Trophoblast cell (in vitro differentiated cells and primary cell): ENCODE measurements at regions not wholly inside any gene's neighbourhood (a gene's known extent, or its start where the extent isn't known, plus 50 kb on each side); places are given as distances from the start of the nearest gene placed in this dataset.
A peak's percentile ranks its signal among the peaks of the same experiment; 100 is the strongest.

Experiments used
- DNase-seq, 2 donors: peaks; one replicate each; pipeline ENCODE4 v3.0.0-alpha.2; 2016
- H2AFZ ChIP-seq: 2 replicates; pipeline ENCODE4 v1.6.1; 2013; ENCODE audit warnings: low read length, moderate library complexity, mild to moderate bottlenecking; ENCODE audit not compliant: insufficient read depth, poor library complexity
- H2AK5ac ChIP-seq: 2 replicates; pipeline ENCODE4 v1.6.1; 2013; ENCODE audit warnings: mild to moderate bottlenecking, low read length
- H2BK120ac ChIP-seq: 2 replicates; pipeline ENCODE4 v1.6.1; 2013; ENCODE audit warnings: low read length, mild to moderate bottlenecking, moderate library complexity; ENCODE audit not compliant: insufficient read depth, poor library complexity
- H2BK12ac ChIP-seq: 2 replicates; pipeline ENCODE4 v1.6.1; 2013; ENCODE audit warnings: mild to moderate bottlenecking, low read length, moderate library complexity
- H2BK5ac ChIP-seq: 2 replicates; pipeline ENCODE4 v1.6.1; 2013; ENCODE audit warnings: low read length, low read depth, moderate library complexity, mild to moderate bottlenecking; ENCODE audit not compliant: poor library complexity
- H3K14ac ChIP-seq: 2 replicates; pipeline ENCODE4 v1.6.1; 2013; ENCODE audit warnings: mild to moderate bottlenecking, low read length
- H3K18ac ChIP-seq: 2 replicates; pipeline ENCODE4 v1.6.1; 2013; ENCODE audit warnings: mild to moderate bottlenecking, low read length
- H3K23ac ChIP-seq: 2 replicates; pipeline ENCODE4 v1.6.1; 2013; ENCODE audit warnings: low read length
- H3K27ac ChIP-seq: 2 replicates; pipeline ENCODE4 v1.5.1; 2013; ENCODE audit warnings: low read depth, mild to moderate bottlenecking, inconsistent platforms, low read length, moderate library complexity
- H3K27me3 ChIP-seq: 2 replicates; pipeline ENCODE4 v1.6.1; 2013; ENCODE audit warnings: inconsistent platforms, mild to moderate bottlenecking, low read length, moderate library complexity; ENCODE audit not compliant: insufficient read depth
- H3K36me3 ChIP-seq, 2 experiments: 1 replicate in 1 of 2; 2 replicates in 1 of 2; pipeline ENCODE4 v1.6.1; 2013; ENCODE audit warnings: low read length in 2 of 2, mild to moderate bottlenecking in 2 of 2, moderate library complexity in 1 of 2; ENCODE audit not compliant: insufficient read depth in 2 of 2, control insufficient read depth in 1 of 2
- H3K4ac ChIP-seq: 2 replicates; pipeline ENCODE4 v1.6.1; 2013; ENCODE audit warnings: low read depth, mild to moderate bottlenecking, low read length, moderate library complexity
- H3K4me1 ChIP-seq, 2 experiments: 1 replicate in 1 of 2; 2 replicates in 1 of 2; pipeline ENCODE4 v1.6.1; 2013; ENCODE audit warnings: low read length in 2 of 2, mild to moderate bottlenecking in 2 of 2, moderate library complexity in 1 of 2; ENCODE audit not compliant: insufficient read depth in 2 of 2, control insufficient read depth in 1 of 2
- H3K4me2 ChIP-seq: 2 replicates; pipeline ENCODE4 v1.6.1; 2013; ENCODE audit warnings: inconsistent platforms, mild to moderate bottlenecking, low read length, moderate library complexity
- H3K4me3 ChIP-seq: 2 replicates; pipeline ENCODE4 v1.5.1; 2013; ENCODE audit warnings: mild to moderate bottlenecking, low read depth, low read length, inconsistent platforms
- H3K79me1 ChIP-seq: one replicate; pipeline ENCODE4 v1.6.1; 2013; ENCODE audit warnings: low read length
- H3K79me2 ChIP-seq: 2 replicates; pipeline ENCODE4 v1.6.1; 2013; ENCODE audit warnings: low read length, mild to moderate bottlenecking; ENCODE audit not compliant: control insufficient read depth, insufficient read depth, poor library complexity
- H3K9ac ChIP-seq: 2 replicates; pipeline ENCODE4 v1.6.1; 2013; ENCODE audit warnings: mild to moderate bottlenecking, low read length
- H3K9me3 ChIP-seq: 2 replicates; pipeline ENCODE4 v1.6.1; 2013; ENCODE audit warnings: low read depth, mild to moderate bottlenecking, control low read depth, inconsistent platforms, low read length; ENCODE audit not compliant: insufficient read depth
- H4K12ac ChIP-seq: 2 replicates; pipeline ENCODE4 v1.6.1; 2013; ENCODE audit warnings: low read depth, mild to moderate bottlenecking, low read length, moderate library complexity
- H4K8ac ChIP-seq: 2 replicates; pipeline ENCODE4 v1.6.1; 2013; ENCODE audit warnings: low read depth, mild to moderate bottlenecking, low read length, moderate library complexity
- H4K91ac ChIP-seq: one replicate; pipeline ENCODE4 v1.6.1; 2013; ENCODE audit warnings: low read depth, mild to moderate bottlenecking, low read length, moderate library complexity
- WGBS: extraction: QIAGEN DNeasy Blood & Tissue Kit; methylation state at CpG from one replicate; pipeline ENCODE4 v1.1.7; 2013; ENCODE audit warnings: missing lambda C conversion rate; ENCODE audit not compliant: insufficient read length, insufficient coverage; ENCODE audit errors: extremely low coverage; 5-methylcytosine and 5-hydroxymethylcytosine counted together

DNA sequence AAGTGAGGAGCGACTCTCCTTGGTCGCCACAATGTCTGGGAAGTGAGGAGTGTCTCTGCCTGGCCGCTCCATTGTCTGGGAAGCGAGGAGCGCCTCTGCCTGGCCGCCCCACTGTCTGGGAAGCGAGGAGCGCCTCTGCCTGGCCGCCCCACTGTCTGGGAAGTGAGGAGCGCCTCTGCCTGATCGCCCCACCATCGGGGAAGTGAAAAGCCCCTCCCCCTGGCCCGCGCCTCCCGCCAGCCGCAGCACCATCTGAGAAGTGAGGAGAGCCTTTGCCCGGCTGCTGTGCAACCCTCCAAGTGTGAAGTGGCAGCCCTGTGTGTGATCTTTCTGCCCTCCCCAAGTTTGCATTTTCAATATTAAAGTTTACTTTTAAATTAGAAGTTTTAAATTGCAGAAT lies 95.0 kb upstream of the PPP2R5A start:
- no peak overlapping the region for H3K4ac ChIP-seq
- no peak overlapping the region for H3K14ac ChIP-seq
- no peak for DNase-seq
- no peak overlapping the region for H3K23ac ChIP-seq
- H2AK5ac ChIP-seq: no peak overlapping the region
- WGBS: no CpG with 5 or more reads among the region's 17 CpGs
- no peak overlapping the region for H2BK120ac ChIP-seq
- H3K79me1 ChIP-seq: no peaks in the 10 kb centered on the region
- no peaks in the 10 kb centered on the region for H3K36me3 ChIP-seq
- H3K4me2 ChIP-seq: no peak overlapping the region
- H3K9me3 ChIP-seq: no peaks in the 10 kb centered on the region
- no peak overlapping the region for H3K27ac ChIP-seq
- no peak overlapping the region for H4K12ac ChIP-seq
- no peak overlapping the region for H2BK5ac ChIP-seq
- no peaks in the 10 kb centered on the region for H3K79me2 ChIP-seq
- no peak overlapping the region for H3K4me3 ChIP-seq
- no peaks in the 10 kb centered on the region for H3K27me3 ChIP-seq
- H3K9ac ChIP-seq: no peak overlapping the region
- no peak overlapping the region for H2AFZ ChIP-seq
- H3K18ac ChIP-seq: no peak overlapping the region
- no peak overlapping the region for H4K91ac ChIP-seq
- H3K4me1 ChIP-seq: no peaks in the 10 kb centered on the region
- H2BK12ac ChIP-seq: no peak overlapping the region
- H4K8ac ChIP-seq: no peak overlapping the region

GRCh38 chr1:212192261-212192998 lies 92.8 kb upstream of the PPP2R5A start:
- H3K4me1 ChIP-seq: no peaks in the 10 kb centered on the region
- no peaks in the 10 kb centered on the region for H3K79me1 ChIP-seq
- no peak overlapping the region for H2AK5ac ChIP-seq
- H3K4ac ChIP-seq: no peak overlapping the region
- H2AFZ ChIP-seq: no peak overlapping the region
- no peak overlapping the region for H3K9ac ChIP-seq
- no peak overlapping the region for H3K18ac ChIP-seq
- no peaks in the 10 kb centered on the region for H3K79me2 ChIP-seq
- no peak overlapping the region for H3K14ac ChIP-seq
- no peak overlapping the region for H3K4me2 ChIP-seq
- no peak overlapping the region for H2BK12ac ChIP-seq
- no peak overlapping the region for H2BK120ac ChIP-seq
- no peak overlapping the region for H4K91ac ChIP-seq
- no peak overlapping the region for H3K27ac ChIP-seq
- H3K27me3 ChIP-seq: no peaks in the 10 kb centered on the region
- H3K23ac ChIP-seq: no peak overlapping the region
- no peak overlapping the region for H3K4me3 ChIP-seq
- no peak overlapping the region for H2BK5ac ChIP-seq
- H4K12ac ChIP-seq: no peak overlapping the region
- H3K9me3 ChIP-seq: no peaks in the 10 kb centered on the region
- no peak overlapping the region for H4K8ac ChIP-seq
- no peaks in the 10 kb centered on the region for H3K36me3 ChIP-seq
- DNase-seq: no peak
- WGBS: no CpG with 5 or more reads among the region's 2 CpGs

DNA sequence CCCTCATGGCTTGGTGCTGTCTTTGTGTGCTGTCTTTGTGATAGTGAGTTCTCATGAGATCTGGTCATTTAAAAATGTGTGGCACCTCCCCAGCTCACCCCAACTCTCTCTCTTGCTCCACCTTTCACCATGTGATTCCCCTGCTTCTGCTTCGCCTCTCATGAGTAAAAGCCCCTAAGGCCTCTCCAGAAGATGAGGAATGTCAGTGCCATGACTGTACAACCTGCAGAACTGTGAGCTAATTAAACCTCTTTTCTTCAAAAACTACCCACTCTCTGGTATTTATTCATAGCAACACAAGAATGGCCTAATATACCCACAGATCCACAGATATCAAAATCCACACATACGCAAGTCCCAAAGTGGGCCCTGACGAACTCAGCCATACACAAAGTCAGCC lies 88.9 kb upstream of the PPP2R5A start:
- no peak overlapping the region for H2AK5ac ChIP-seq
- H3K36me3 ChIP-seq: no peaks in the 10 kb centered on the region
- no peak overlapping the region for H3K14ac ChIP-seq
- no peaks in the 10 kb centered on the region for H3K79me2 ChIP-seq
- H3K27ac ChIP-seq: no peak overlapping the region
- no peak overlapping the region for H4K12ac ChIP-seq
- H3K23ac ChIP-seq: no peak overlapping the region
- no peak overlapping the region for H2BK12ac ChIP-seq
- DNase-seq: peak in 1 of 2 donors; percentile 50
- no peaks in the 10 kb centered on the region for H3K4me1 ChIP-seq
- no peak overlapping the region for H4K91ac ChIP-seq
- H3K4me3 ChIP-seq: no peak overlapping the region
- no peaks in the 10 kb centered on the region for H3K79me1 ChIP-seq
- H2BK5ac ChIP-seq: no peak overlapping the region
- no peak overlapping the region for H3K18ac ChIP-seq
- no peak overlapping the region for H3K9ac ChIP-seq
- no peaks in the 10 kb centered on the region for H3K27me3 ChIP-seq
- H3K4ac ChIP-seq: no peak overlapping the region
- no peak overlapping the region for H2BK120ac ChIP-seq
- no peaks in the 10 kb centered on the region for H3K9me3 ChIP-seq
- H2AFZ ChIP-seq: no peak overlapping the region
- H3K4me2 ChIP-seq: no peak overlapping the region
- no peak overlapping the region for H4K8ac ChIP-seq
- WGBS: no CpG with 5 or more reads among the region's 3 CpGs

GRCh38 chr1:212201461-212201860 lies 83.7 kb upstream of the PPP2R5A start:
- H3K27ac ChIP-seq: no peak overlapping the region
- H3K4ac ChIP-seq: no peak overlapping the region
- H3K36me3 ChIP-seq: no peaks in the 10 kb centered on the region
- no peak overlapping the region for H3K23ac ChIP-seq
- no peak for DNase-seq
- no peak overlapping the region for H4K91ac ChIP-seq
- H2BK12ac ChIP-seq: no peak overlapping the region
- H3K79me1 ChIP-seq: peaks cover 3% of the 10 kb centered on the region
- H3K9ac ChIP-seq: no peak overlapping the region
- peaks cover 4 to 5% of the 10 kb centered on the region in 2 experiments for H3K4me1 ChIP-seq
- no peak overlapping the region for H2AK5ac ChIP-seq
- H2BK120ac ChIP-seq: no peak overlapping the region
- no peak overlapping the region for H3K14ac ChIP-seq
- no peaks in the 10 kb centered on the region for H3K27me3 ChIP-seq
- H3K9me3 ChIP-seq: no peaks in the 10 kb centered on the region
- no peak overlapping the region for H3K4me2 ChIP-seq
- no peak overlapping the region for H4K8ac ChIP-seq
- H2AFZ ChIP-seq: no peak overlapping the region
- no CpG with 5 or more reads among the region's 3 CpGs for WGBS
- H3K4me3 ChIP-seq: no peak overlapping the region
- no peak overlapping the region for H2BK5ac ChIP-seq
- H3K79me2 ChIP-seq: no peaks in the 10 kb centered on the region
- no peak overlapping the region for H4K12ac ChIP-seq
- no peak overlapping the region for H3K18ac ChIP-seq
